HG02870 (cell line): ENCODE measurements at regions not wholly inside any gene's neighbourhood (a gene's known extent, or its start where the extent isn't known, plus 50 kb on each side); places are given as distances from the start of the nearest gene placed in this dataset.

Experiments used
- ATAC-seq: cut with Tn5 transposase; IDR thresholded peaks from one replicate; pipeline ENCODE4 v1.9.1; 2021; ENCODE audit warnings: mild to moderate bottlenecking, moderate library complexity; ENCODE audit not compliant: unreplicated experiment

DNA sequence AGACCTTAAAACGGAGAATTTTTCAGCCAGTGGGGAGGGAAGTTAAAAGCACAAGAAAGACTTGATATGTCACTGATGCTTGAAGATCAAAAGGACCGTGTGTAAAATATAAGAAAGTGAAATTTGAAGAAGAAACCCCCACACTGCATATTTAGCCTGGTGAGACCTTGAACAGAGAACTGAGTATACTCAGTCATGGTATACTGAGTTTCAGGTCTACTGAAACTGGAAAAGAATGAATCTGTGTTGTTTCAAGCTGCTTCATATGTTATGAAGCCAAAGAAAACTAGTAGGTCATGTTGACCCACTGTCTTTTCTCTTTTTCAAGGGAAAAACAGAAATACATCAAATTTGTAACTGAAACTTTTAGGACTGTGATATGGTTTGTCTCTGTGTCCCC lies 443.8 kb upstream of the GJE1 start:
- peak; percentile 72 for ATAC-seq

DNA sequence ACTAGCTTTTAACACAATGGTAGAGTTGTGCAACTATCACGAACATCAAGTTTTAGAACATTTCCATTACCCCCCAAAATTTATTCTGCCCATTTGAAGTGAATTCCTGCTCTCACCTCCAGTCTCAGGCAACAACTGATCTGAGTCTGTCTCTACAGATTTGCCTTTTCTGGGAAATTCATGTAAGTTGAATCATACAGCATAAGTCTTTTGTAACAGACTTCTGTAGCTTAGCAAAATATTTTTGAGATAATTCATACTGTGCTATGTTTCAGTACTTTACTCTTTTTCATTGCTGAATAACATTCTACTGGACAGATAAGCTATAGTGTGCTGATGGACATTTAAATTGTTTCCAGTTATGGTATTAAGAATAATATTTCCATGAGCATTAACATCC lies 447.3 kb upstream of the GJE1 start:
- no peak for ATAC-seq

DNA sequence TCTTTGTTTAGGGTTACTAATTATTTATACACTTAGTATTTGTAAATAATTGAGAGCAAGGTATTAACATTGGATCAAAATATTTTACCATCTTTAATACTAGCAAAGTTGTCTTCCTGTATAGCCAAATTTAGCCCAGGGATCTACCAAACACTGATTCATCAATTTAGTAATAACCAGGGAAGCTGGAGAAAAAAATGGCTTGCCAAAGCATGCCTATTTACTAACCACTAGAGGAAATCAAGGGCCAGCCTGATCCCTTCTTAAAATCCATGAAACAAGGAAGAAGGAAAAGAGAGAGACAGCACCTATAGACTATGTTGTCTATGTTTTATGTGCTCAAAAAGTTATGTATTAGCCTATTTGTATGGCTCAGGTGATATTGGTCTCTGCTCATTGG lies 450.3 kb upstream of the GJE1 start:
- ATAC-seq = no peak

DNA sequence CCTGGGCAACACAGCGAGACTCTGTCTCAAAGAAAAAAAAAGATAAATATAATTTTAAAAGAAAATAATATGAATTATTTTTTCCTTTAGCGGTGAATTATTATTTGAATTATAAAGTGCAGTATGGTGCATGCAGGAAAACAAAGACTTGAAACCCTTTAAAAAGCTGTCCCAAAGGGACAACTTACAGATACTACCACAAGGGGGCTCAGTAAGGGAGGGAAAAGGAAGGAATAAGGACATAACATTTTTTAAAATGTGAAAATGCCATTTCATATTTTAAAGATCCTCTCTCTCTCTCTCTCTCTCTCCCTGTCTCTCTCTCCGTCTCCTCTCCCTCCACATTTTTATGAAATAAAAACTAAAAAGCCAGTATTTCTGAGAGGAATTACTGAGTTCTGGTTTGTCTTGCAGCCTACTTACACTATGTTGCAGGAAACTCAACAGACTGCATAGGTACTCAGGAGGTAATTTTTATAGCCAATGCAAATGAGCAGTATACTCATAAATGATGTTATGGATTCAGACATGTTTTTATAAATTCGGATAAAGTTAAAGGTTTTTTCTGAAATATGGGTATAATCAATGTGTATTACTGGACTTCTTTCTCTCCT lies 455.0 kb upstream of the GJE1 start:
- ATAC-seq = peak; percentile 60

DNA sequence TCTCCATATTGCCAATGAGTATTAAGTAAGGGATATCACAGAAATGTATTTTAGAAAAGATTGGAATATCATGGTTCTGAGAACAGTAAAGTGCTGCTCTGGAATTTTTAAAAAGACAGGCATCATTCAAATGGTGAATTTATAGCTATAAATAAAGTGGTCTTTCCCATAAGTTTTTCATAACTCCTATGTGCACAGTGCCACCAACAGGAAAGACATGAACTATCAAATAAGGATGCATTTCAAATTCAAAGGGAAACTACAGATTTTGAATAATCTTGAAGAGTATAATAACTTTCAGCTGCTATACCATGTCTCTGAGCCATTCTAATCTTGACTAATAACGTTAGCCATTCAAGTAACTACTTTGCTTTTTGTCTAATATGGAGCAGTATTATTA lies 456.8 kb upstream of the GJE1 start:
- no peak for ATAC-seq

DNA sequence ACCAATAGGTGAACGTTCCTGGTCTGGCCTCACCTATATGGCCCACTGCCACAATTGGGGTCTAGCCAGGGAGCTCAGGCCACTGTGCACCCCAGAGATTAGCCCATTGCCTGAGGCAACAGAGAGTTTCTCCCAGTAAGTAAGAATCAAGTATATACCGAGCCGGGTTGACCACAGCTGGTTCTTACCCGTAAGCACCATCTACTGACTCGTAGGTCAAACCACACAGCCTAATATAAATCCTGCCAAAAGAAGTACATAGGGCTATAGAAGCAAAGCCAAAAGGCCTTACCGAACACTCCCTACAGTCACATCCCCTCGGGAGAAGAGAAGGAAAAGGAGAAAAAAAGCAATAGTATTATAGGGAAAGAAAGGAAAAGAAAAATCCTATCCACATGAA lies 463.6 kb upstream of the GJE1 start:
- ATAC-seq = no peak

DNA sequence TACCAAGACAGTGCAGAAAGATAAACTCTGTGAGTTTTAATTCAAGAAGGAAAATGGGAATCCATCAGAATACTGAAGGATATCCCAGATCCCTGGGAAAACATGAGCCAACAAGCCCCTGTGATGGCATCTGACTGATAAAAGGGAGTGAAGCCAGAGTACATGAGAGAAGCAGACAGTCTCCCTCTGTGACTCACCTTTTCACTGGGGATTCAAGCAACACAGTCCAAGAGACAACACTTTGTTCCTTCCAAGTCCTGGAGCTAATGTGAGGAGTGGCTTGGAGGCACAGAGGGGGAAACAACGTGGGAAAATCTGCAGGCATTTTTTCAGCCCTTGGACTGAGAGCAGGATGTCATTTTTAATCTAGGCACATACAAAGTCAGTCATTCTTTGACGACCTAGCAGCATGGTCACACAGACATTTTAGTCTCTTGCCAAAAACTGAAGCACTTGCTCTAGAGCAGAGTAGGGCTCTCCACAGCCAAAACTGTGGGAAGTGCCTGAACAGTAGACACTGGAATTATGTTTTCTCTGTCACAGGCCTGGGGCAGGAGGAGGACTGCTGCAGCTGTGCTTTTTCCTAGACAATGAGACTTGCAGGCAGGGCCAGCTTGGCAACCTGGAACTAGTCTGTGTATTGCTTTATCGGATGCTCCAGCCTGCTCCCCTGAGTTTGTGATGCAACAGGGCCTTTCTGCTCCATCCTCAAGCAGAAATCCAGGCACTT lies 465.0 kb upstream of the GJE1 start:
- no peak for ATAC-seq

DNA sequence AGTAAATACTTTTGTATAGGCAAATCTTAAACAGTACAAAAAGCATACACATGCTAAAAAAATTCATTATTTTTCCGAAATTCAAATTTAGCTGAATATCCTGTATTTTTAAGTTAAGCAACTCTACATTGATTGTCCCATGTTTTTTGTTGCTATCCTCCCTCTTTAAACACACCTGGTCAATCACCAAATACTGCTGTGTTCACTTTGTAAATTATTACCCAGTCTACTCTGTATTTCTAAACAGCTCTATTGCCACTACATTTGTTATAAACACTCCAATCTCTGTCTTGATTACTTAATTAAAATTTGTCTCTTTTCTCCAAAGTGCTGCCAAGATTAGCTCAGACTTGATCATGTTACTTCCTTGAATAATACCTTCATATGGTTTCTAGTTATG lies 466.5 kb upstream of the GJE1 start:
- no peak for ATAC-seq

DNA sequence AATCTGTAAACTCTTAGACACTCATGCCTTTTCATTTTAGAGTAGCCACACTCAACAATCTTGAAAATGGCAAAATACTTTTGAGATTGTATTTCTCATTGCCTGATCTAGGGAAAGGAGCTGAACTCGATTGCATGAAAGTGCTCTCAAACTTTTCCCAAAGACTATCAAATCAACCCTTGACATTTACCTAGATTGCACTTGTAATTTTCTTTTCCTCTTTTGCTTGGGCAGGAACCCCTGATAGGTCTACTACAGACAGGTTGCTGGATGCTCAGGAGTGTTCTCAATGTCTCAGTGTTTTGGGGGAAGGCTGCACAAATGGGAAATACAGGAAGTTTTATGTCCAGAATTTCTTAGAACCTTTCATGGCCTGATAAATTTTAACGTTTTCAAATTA lies 468.0 kb upstream of the GJE1 start:
- no peak for ATAC-seq

DNA sequence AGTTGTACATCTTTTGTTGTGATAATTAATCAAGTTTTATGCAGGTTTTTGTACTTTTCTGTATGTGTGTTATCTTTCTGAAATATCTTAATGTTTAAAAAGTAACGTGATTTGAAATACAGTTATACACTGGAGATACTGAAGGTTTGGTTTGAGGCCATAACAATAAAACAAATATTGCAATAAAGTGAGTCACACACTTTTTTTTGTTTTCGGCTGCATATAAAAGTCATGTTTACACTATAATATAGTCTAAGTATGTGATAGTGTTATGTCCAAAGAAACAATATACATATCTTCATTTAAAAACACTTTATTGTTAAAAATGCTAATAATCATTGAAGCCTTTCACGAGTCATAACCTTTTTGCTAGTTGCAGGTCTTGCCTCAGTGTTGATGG lies 473.1 kb upstream of the GJE1 start:
- no peak for ATAC-seq

DNA sequence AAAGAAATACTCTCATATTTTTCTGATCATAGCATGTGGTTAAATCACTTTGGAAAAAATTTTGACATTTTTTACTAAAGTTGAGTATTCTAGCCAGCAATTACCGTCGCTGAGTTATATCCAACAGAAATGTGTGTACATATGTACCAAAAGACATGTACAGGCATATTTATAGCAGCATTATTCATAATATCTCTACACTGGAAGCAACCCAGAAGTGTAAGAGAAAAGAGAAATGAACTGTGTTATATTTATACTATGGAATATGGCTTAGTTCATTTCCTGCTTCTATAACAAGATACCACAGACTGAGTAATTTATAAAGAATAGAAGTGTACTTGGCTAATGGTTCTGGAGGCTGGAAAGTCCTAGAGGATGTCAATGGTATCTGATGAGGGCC lies 474.0 kb upstream of the GJE1 start:
- no peak for ATAC-seq

DNA sequence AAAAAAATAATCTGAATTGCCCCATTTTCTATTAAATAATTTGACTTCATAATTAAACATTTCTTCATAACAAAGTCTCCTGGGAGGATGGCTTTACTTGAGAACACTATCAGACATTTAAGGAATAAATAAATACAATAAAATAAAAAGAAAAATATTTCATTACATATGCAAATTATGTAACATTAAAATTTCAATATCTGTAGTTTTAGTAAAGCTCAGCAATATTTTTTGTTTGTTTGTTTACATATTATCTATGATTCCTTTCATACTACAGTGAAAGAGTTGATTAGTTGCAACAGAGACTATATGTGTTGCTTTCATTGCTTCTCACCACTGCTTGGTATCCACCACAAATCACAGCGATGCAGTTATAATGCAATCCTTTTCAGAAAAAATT lies 474.9 kb upstream of the GJE1 start:
- no peak for ATAC-seq

DNA sequence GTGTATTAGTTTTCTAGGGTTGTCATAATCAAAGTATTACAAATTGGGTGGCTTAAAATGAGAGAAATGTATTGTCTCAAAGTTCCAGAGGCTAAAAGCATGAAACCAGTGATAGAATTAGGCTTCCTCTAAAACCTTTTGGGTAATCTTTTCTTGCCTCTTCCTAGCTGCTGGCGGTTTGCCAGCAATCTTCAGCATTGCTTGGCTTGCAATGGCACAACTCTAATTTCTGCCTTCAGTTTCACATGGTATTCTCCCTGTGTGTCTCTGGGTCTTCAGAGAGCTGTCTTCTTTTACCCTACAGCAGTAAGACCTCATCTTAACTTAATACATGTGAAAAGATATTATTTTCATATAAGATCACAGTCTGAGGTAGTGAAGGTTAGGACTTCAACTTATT lies 479.1 kb upstream of the GJE1 start:
- no peak for ATAC-seq

DNA sequence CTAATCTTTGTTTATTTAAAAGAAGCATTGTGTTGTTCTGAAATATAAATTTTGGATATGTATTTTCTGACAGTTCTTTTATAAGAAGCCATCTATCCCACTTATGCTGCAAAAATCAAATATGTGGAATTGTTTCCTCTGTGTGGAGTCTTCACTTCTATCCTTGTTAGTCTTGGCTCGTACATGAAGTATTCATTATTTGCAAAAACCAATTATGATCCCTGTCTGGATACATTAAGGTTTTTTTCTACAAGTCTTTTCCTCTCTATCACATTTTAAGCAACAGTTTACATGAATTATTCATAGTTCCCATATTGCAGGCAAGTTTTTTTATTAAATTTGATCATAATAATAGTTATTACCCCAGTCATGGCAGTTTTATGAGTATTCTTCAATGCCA lies 490.8 kb upstream of the GJE1 start:
- ATAC-seq = no peak

DNA sequence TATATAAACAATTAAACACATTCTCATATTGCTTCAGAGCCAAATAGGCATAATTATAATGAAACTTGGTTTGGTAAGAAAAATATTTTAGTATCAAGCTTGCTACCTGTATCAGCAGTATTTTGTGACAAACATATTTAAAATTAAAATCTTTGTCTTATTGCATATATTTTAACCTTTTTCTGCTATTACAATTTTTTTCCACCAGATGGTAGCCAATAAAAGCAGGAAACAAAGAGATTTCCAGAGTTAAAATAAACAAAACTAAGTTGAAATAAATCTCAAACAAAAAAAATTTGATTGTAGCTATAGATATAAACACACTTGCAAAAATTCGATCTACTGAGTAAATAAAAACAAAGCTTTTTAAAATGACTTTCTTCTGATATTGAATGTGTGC lies 491.3 kb upstream of the GJE1 start:
- ATAC-seq = no peak

DNA sequence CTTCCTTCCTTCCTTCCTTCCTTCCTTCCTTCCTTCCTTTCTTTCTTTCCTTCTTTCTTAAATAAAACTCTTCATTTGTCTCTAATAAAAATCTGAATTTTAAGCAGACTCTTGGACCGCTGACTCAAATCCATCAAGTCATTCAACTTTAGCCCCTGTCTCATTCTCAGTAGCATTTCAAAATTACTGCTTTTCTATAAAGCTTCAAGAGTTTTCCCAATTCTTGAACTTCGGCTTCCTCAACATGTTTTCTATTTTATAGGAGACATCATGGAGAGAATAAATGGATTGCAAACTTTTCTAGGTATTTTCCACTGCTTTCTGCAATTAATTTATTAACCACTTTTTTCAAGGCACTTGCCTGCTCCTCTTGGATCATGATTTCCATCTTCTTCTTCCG lies 497.1 kb upstream of the GJE1 start:
- no peak for ATAC-seq

DNA sequence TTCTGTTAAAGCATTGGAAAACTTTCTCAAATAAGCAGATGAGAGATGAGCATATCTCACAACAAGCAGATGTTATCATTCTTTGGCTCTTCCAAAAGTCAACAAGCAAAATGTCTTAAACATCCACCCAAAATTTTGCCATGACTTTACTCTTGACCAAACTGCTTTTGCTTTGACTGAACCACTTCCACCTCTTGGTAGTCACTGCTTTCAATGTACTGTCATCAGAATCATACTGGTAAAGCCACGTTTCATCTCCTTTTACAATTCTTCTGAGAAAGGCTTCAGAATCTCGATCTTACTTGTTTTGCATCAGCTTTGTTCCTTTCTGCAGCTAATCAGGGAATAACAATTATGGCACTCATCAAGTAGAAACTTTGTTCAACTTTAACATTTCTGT lies 498.5 kb upstream of the GJE1 start:
- no peak for ATAC-seq

DNA sequence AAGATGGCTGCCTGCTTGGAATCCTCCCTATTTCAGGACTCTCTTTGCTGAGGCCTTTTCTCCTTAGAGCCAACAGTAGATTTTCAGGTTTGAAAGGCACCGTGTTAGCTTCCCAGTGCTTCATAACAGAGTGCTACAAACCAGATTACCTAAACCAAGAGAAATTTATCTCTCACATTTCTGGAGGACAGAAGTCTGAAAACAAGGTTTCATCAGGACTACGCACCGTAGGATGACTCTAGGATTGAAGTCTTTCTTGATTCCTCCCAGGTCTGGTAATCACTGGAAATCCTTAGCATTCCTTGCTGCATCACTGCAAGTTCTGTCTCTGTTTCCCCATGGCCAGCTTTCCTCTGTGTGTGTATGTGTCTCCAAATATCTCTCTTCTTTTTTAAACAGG lies 508.4 kb upstream of the GJE1 start:
- ATAC-seq = no peak

DNA sequence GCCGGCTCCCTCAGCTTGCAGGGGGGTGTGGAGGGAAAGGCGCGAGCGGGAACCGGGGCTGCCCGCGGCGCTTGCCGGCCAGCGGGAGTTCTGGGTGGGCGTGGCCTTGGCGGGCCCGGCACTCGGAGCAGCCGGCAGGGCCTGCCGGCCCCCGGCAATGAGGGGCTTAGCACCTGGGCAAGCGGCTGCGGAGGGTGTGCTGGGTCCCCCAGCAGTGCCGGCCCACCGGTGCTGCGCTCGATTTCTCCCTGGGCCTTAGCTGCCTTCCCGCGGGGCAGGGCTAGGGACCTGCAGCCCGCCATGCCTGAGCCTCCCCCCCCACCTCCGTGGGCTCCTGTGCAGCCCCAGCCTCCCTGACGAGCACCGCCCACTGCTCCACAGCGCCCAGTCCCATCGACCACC lies 514.5 kb upstream of the GJE1 start:
- ATAC-seq = no peak

DNA sequence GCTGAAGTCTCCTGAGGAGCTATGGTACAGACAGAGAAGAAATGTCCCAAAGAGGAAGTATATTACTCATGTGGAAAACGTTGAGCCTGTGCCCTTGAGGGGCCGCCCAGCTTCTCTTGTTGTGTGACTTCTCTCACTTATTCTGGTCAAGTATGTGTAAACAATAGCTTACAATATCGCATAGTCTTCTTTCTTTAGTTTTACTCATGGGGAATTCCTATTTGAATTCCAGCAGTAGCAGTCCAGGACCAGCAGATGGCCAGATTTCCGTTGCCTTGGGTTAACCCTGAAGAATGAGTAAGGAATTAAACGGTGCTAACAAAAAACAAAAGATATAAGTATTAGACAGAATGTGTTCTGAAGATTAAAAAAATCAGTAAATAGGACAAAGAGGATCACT lies 522.0 kb upstream of the GJE1 start:
- ATAC-seq = no peak

DNA sequence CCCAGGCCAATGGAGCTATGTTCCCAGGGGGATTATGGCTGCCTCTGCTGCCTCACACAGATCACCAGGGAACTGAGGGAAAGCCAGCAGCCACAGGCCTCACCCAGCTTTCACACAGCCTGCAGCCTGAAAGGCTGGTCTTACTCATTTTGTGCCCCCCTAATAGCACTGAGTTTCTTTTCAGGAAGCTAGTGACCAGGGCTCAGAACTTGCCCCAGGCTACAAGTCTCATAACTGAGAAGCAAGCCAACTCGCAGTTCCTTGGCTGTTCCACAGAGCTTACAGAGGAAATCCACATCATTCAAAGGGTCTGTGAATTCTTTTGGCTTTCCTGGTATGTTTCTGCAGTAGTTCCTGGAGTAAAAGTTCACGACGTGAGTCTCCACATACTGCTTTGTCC lies 524.8 kb upstream of the GJE1 start:
- ATAC-seq = no peak

DNA sequence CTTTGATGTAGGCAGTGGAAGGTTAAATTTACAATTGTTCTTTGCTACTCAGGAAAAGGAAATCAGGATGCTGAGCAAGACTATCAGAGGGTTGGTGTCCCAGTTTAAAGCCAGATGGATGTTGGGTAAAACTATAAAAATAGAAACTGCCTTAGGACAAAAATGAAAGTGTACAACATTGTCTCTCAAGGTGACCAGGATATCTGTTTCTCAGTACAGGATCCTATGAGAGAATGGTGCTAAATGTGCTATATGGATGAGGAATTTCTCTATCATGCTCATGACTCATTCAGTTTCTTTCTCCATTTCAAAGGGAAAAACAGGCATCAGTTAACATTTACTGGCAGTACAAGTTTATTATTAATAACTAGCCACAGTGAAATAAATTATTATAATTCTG lies 534.2 kb upstream of the GJE1 start:
- ATAC-seq = no peak

DNA sequence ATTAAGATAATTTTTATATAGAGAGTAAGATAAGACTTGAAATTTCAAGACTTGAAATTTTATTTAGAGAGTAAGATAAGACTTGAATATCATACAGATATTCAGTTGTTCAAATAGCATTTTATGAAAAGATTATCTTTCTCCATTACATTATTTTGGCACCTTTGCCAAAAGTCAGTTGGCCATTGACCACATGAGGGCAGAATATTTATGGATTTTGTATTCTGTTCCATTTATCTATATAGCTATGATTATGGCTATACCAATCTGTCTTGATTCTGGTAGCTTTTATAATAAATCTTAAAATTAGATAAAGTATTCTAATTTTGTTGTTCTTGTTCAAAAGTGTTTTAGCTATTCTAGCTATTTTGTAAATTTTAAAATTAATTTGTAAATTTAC lies 537.9 kb upstream of the GJE1 start:
- ATAC-seq = no peak
